A549 (cell line): ENCODE measurements at regions not wholly inside any gene's neighbourhood (a gene's known extent, or its start where the extent isn't known, plus 50 kb on each side); places are given as distances from the start of the nearest gene placed in this dataset.

Experiments used
- E2F6 ChIP-seq: IDR thresholded peaks from 2 replicates; pipeline ENCODE4 v1.6.1; 2012; ENCODE audit warnings: low read depth, borderline replicate concordance
- EP300 ChIP-seq, 2 experiments: fragments of >200 bp; sonication (Bioruptor Twin); formaldehyde crosslinking; IDR thresholded peaks; 2 replicates in 1 of 2; 3 replicates in 1 of 2; pipeline ENCODE4 v1.6.1; 2016 to 2017
- HDAC2 ChIP-seq: fragments of 200-600 bp; sonication (generic); IDR thresholded peaks from 2 replicates; pipeline ENCODE4 v1.6.1; 2016
- KDM1A ChIP-seq: fragments of 200-600 bp; sonication (generic); IDR thresholded peaks from 2 replicates; pipeline ENCODE4 v1.6.1; 2016; ENCODE audit warnings: low read depth, mild to moderate bottlenecking
- RAD21 ChIP-seq, 2 experiments: fragments of >200 bp in 1 of 2; sonication (Bioruptor Twin) in 1 of 2; formaldehyde crosslinking in 1 of 2; IDR thresholded peaks in 1 of 2; conservative IDR thresholded peaks in 1 of 2; 2 replicates in 1 of 2; 3 replicates in 1 of 2; pipeline ENCODE4 v1.6.1; 2012 to 2018; ENCODE audit warnings: inconsistent platforms in 1 of 2
- RFX5 ChIP-seq: fragments of 450-650 bp; IDR thresholded peaks from 2 replicates; pipeline ENCODE4 v1.7.1; 2014; ENCODE audit warnings: antibody characterized with exemption, mild to moderate bottlenecking, moderate library complexity
- TFCP2L1 ChIP-seq: fragments of 250-450 bp; sonication (Bioruptor Pico); IDR thresholded peaks from 2 replicates; pipeline ENCODE4 v1.5.0; 2021; ENCODE audit warnings: mild to moderate bottlenecking
- TF ChIP-seq, protein P1 (sequence below): fragments of >200 bp; sonication (Bioruptor Twin); formaldehyde crosslinking; IDR thresholded peaks from 3 replicates; pipeline ENCODE4 v1.5.1; 2016

- TF ChIP-seq, protein P1, sequence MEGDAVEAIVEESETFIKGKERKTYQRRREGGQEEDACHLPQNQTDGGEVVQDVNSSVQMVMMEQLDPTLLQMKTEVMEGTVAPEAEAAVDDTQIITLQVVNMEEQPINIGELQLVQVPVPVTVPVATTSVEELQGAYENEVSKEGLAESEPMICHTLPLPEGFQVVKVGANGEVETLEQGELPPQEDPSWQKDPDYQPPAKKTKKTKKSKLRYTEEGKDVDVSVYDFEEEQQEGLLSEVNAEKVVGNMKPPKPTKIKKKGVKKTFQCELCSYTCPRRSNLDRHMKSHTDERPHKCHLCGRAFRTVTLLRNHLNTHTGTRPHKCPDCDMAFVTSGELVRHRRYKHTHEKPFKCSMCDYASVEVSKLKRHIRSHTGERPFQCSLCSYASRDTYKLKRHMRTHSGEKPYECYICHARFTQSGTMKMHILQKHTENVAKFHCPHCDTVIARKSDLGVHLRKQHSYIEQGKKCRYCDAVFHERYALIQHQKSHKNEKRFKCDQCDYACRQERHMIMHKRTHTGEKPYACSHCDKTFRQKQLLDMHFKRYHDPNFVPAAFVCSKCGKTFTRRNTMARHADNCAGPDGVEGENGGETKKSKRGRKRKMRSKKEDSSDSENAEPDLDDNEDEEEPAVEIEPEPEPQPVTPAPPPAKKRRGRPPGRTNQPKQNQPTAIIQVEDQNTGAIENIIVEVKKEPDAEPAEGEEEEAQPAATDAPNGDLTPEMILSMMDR, result no peak
- TF ChIP-seq E2F6 (no peak), RFX5 (no peak), EP300 (IDR thresholded peaks at IDR 0.05) (no peak), RAD21 (conservative IDR thresholded peaks at IDR 0.05 in 1 of 2, IDR thresholded peaks at IDR 0.05 in 1 of 2) (no peak), HDAC2 (no peak), KDM1A (no peak), TFCP2L1 (CRISPR knock-in tag) (no peak)
Observed at GRCh38 chr4:60808726-60809485, 391.2 kb upstream of the ADGRL3 start.
